NB4 (cell line): ENCODE measurements at regions not wholly inside any gene's neighbourhood (a gene's known extent, or its start where the extent isn't known, plus 50 kb on each side); places are given as distances from the start of the nearest gene placed in this dataset.

Experiments
- POLR2A ChIP-seq: IDR thresholded peaks from 2 replicates; pipeline ENCODE4 v1.6.1; 2011; ENCODE audit warnings: mild to moderate bottlenecking; ENCODE audit not compliant: insufficient read length; ENCODE audit errors: extremely low read depth
- TF ChIP-seq, protein P1 (sequence below): IDR thresholded peaks from one replicate; pipeline ENCODE4 v1.5.1; 2012; ENCODE audit warnings: low read depth, low read length
- TF ChIP-seq, protein P2 (sequence below): IDR thresholded peaks from 2 replicates; pipeline ENCODE4 v1.6.1; 2011; ENCODE audit warnings: low read depth, low read length

GRCh38 chr2:5616019-5616418 is 76.2 kb upstream of the SOX11 start:
- TF ChIP-seq, protein P1, sequence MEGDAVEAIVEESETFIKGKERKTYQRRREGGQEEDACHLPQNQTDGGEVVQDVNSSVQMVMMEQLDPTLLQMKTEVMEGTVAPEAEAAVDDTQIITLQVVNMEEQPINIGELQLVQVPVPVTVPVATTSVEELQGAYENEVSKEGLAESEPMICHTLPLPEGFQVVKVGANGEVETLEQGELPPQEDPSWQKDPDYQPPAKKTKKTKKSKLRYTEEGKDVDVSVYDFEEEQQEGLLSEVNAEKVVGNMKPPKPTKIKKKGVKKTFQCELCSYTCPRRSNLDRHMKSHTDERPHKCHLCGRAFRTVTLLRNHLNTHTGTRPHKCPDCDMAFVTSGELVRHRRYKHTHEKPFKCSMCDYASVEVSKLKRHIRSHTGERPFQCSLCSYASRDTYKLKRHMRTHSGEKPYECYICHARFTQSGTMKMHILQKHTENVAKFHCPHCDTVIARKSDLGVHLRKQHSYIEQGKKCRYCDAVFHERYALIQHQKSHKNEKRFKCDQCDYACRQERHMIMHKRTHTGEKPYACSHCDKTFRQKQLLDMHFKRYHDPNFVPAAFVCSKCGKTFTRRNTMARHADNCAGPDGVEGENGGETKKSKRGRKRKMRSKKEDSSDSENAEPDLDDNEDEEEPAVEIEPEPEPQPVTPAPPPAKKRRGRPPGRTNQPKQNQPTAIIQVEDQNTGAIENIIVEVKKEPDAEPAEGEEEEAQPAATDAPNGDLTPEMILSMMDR, result no peak
- TF ChIP-seq, protein P2, sequence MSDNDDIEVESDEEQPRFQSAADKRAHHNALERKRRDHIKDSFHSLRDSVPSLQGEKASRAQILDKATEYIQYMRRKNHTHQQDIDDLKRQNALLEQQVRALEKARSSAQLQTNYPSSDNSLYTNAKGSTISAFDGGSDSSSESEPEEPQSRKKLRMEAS, result no peak
- no peak for TF ChIP-seq POLR2A
